IMR-90 (cell line): ENCODE measurements at regions not wholly inside any gene's neighbourhood (a gene's known extent, or its start where the extent isn't known, plus 50 kb on each side); places are given as distances from the start of the nearest gene placed in this dataset.

Experiments used
- CEBPB ChIP-seq: IDR thresholded peaks from 2 replicates; pipeline ENCODE4 v1.6.1; 2012; ENCODE audit warnings: low read depth, low read length, improper control_type of control experiment
- CHD1 ChIP-seq: IDR thresholded peaks from 2 replicates; pipeline ENCODE4 v1.6.1; 2012; ENCODE audit warnings: low read depth, low read length, improper control_type of control experiment
- MAFK ChIP-seq: IDR thresholded peaks from 2 replicates; pipeline ENCODE4 v1.6.1; 2012; ENCODE audit warnings: low read depth, low read length, improper control_type of control experiment
- POLR2A ChIP-seq: IDR thresholded peaks from 2 replicates; pipeline ENCODE4 v1.6.1; 2012; ENCODE audit warnings: mild to moderate bottlenecking, low read depth, low read length
- RAD21 ChIP-seq: IDR thresholded peaks from 2 replicates; pipeline ENCODE4 v1.6.1; 2012; ENCODE audit warnings: low read length, improper control_type of control experiment
- RFX5 ChIP-seq: IDR thresholded peaks from 2 replicates; pipeline ENCODE4 v1.8.0; 2012; ENCODE audit warnings: low read depth, mild to moderate bottlenecking, low read length, moderate library complexity
- TF ChIP-seq, protein P1 (sequence below): conservative IDR thresholded peaks from 2 replicates; pipeline ENCODE4 v1.5.1; 2012; ENCODE audit warnings: mild to moderate bottlenecking, low read depth, low read length, improper control_type of control experiment
- TF ChIP-seq, protein P2 (sequence below): fragments of 150-350 bp; IDR thresholded peaks from 2 replicates; pipeline ENCODE4 v1.6.1; 2017; ENCODE audit warnings: mild to moderate bottlenecking, antibody characterized with exemption, low read length, low read depth
- TF ChIP-seq, protein P3 (sequence below): fragments of 150-350 bp; IDR thresholded peaks from 2 replicates; pipeline ENCODE4 v1.6.1; 2016; ENCODE audit warnings: low read depth, mild to moderate bottlenecking, low read length, moderate library complexity, borderline replicate concordance

DNA sequence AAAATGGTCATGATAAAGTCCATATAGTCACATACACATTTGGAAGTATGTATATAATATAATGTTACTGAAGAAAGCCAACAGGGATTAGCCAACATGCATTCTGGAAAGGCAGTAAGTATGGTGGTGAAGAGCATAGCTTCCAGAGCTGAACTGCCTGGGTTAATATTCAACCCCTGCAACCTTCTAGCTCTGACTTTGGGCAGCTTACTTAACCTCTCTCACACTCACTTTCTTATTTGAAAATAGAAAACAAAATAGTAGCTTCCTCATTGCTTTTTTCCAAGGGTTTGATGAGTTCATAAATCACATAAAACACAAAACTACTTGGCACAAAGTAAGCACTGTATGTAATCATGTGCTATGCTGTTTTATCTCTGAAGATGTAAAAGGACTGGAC, 216.4 kb downstream of the CHIC2 start:
- TF ChIP-seq, protein P1, sequence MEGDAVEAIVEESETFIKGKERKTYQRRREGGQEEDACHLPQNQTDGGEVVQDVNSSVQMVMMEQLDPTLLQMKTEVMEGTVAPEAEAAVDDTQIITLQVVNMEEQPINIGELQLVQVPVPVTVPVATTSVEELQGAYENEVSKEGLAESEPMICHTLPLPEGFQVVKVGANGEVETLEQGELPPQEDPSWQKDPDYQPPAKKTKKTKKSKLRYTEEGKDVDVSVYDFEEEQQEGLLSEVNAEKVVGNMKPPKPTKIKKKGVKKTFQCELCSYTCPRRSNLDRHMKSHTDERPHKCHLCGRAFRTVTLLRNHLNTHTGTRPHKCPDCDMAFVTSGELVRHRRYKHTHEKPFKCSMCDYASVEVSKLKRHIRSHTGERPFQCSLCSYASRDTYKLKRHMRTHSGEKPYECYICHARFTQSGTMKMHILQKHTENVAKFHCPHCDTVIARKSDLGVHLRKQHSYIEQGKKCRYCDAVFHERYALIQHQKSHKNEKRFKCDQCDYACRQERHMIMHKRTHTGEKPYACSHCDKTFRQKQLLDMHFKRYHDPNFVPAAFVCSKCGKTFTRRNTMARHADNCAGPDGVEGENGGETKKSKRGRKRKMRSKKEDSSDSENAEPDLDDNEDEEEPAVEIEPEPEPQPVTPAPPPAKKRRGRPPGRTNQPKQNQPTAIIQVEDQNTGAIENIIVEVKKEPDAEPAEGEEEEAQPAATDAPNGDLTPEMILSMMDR, result no peak
- no peak for TF ChIP-seq CEBPB
- TF ChIP-seq RFX5, result no peak
- no peak for TF ChIP-seq POLR2A
- TF ChIP-seq RAD21, result no peak
- TF ChIP-seq MAFK, result no peak
- TF ChIP-seq, protein P2, sequence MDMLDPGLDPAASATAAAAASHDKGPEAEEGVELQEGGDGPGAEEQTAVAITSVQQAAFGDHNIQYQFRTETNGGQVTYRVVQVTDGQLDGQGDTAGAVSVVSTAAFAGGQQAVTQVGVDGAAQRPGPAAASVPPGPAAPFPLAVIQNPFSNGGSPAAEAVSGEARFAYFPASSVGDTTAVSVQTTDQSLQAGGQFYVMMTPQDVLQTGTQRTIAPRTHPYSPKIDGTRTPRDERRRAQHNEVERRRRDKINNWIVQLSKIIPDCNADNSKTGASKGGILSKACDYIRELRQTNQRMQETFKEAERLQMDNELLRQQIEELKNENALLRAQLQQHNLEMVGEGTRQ, result no peak
- TF ChIP-seq, protein P3, sequence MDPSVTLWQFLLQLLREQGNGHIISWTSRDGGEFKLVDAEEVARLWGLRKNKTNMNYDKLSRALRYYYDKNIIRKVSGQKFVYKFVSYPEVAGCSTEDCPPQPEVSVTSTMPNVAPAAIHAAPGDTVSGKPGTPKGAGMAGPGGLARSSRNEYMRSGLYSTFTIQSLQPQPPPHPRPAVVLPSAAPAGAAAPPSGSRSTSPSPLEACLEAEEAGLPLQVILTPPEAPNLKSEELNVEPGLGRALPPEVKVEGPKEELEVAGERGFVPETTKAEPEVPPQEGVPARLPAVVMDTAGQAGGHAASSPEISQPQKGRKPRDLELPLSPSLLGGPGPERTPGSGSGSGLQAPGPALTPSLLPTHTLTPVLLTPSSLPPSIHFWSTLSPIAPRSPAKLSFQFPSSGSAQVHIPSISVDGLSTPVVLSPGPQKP, result no peak
- TF ChIP-seq CHD1, result no peak
